Ishikawa (cell line): ENCODE measurements at regions not wholly inside any gene's neighbourhood (a gene's known extent, or its start where the extent isn't known, plus 50 kb on each side); places are given as distances from the start of the nearest gene placed in this dataset.

Experiments
- CEBPB ChIP-seq: IDR thresholded peaks from 2 replicates; pipeline ENCODE4 v1.6.1; 2012
- CREB1 ChIP-seq: IDR thresholded peaks from 2 replicates; pipeline ENCODE4 v1.6.1; 2012; ENCODE audit warnings: low read depth
- EGR1 ChIP-seq: IDR thresholded peaks from 2 replicates; pipeline ENCODE4 v1.6.1; 2012
- EP300 ChIP-seq: IDR thresholded peaks from 2 replicates; pipeline ENCODE4 v1.6.1; 2012; ENCODE audit warnings: borderline replicate concordance
- FOXM1 ChIP-seq: IDR thresholded peaks from 2 replicates; pipeline ENCODE4 v1.6.1; 2012; ENCODE audit warnings: low read depth, borderline replicate concordance
- NFIC ChIP-seq: IDR thresholded peaks from 2 replicates; pipeline ENCODE4 v1.6.1; 2012
- RAD21 ChIP-seq: IDR thresholded peaks from 2 replicates; pipeline ENCODE4 v1.6.1; 2012; ENCODE audit warnings: low read depth
- TAF1 ChIP-seq: IDR thresholded peaks from 2 replicates; pipeline ENCODE4 v1.6.1; 2012; ENCODE audit warnings: low read depth, mild to moderate bottlenecking
- TCF12 ChIP-seq: IDR thresholded peaks from 2 replicates; pipeline ENCODE4 v1.6.1; 2012; ENCODE audit warnings: low read depth
- TEAD4 ChIP-seq: IDR thresholded peaks from 2 replicates; pipeline ENCODE4 v1.6.1; 2012
- YY1 ChIP-seq: IDR thresholded peaks from 2 replicates; pipeline ENCODE4 v1.6.1; 2012; ENCODE audit warnings: low read depth
- ZBTB7A ChIP-seq: IDR thresholded peaks from 2 replicates; pipeline ENCODE4 v1.6.1; 2012; ENCODE audit warnings: low read depth
- TF ChIP-seq, protein P1 (sequence below): IDR thresholded peaks from 2 replicates; pipeline ENCODE4 v1.6.1; 2012; ENCODE audit warnings: low read depth, mild to moderate bottlenecking
- TF ChIP-seq, protein P2 (sequence below): IDR thresholded peaks from 2 replicates; pipeline ENCODE4 v1.6.1; 2012
- TF ChIP-seq, protein P3 (sequence below): IDR thresholded peaks from 2 replicates; pipeline ENCODE4 v1.6.1; 2012

DNA sequence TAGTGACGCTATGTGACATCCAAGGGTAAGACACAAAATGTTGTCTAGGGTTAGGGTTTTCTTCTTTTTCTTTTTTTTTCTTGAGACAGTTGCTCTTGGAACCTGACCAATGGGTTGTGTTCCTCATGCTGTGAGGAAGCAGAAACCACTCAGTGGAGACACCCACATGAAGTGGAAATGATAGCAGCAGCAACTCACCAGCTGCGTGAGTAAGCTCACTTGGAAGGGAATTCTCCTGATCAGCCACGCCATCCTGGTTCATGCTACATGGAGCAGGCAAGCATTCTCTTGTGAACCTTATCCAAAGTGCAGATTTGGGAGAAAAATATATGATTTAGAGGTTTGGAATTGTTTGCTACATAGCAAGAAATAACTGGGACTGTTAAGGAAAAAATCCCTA lies 863.7 kb downstream of the EPHA4 start:
- TF ChIP-seq FOXM1 (no peak), ZBTB7A (no peak), TEAD4 (no peak), EGR1 (no peak), CEBPB (no peak), RAD21 (no peak), NFIC (no peak), TCF12 (no peak)
- TF ChIP-seq, protein P1, sequence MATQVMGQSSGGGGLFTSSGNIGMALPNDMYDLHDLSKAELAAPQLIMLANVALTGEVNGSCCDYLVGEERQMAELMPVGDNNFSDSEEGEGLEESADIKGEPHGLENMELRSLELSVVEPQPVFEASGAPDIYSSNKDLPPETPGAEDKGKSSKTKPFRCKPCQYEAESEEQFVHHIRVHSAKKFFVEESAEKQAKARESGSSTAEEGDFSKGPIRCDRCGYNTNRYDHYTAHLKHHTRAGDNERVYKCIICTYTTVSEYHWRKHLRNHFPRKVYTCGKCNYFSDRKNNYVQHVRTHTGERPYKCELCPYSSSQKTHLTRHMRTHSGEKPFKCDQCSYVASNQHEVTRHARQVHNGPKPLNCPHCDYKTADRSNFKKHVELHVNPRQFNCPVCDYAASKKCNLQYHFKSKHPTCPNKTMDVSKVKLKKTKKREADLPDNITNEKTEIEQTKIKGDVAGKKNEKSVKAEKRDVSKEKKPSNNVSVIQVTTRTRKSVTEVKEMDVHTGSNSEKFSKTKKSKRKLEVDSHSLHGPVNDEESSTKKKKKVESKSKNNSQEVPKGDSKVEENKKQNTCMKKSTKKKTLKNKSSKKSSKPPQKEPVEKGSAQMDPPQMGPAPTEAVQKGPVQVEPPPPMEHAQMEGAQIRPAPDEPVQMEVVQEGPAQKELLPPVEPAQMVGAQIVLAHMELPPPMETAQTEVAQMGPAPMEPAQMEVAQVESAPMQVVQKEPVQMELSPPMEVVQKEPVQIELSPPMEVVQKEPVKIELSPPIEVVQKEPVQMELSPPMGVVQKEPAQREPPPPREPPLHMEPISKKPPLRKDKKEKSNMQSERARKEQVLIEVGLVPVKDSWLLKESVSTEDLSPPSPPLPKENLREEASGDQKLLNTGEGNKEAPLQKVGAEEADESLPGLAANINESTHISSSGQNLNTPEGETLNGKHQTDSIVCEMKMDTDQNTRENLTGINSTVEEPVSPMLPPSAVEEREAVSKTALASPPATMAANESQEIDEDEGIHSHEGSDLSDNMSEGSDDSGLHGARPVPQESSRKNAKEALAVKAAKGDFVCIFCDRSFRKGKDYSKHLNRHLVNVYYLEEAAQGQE, result no peak
- TF ChIP-seq, protein P2, sequence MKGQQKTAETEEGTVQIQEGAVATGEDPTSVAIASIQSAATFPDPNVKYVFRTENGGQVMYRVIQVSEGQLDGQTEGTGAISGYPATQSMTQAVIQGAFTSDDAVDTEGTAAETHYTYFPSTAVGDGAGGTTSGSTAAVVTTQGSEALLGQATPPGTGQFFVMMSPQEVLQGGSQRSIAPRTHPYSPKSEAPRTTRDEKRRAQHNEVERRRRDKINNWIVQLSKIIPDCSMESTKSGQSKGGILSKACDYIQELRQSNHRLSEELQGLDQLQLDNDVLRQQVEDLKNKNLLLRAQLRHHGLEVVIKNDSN, result no peak
- TF ChIP-seq, protein P3, sequence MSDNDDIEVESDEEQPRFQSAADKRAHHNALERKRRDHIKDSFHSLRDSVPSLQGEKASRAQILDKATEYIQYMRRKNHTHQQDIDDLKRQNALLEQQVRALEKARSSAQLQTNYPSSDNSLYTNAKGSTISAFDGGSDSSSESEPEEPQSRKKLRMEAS, result no peak

DNA sequence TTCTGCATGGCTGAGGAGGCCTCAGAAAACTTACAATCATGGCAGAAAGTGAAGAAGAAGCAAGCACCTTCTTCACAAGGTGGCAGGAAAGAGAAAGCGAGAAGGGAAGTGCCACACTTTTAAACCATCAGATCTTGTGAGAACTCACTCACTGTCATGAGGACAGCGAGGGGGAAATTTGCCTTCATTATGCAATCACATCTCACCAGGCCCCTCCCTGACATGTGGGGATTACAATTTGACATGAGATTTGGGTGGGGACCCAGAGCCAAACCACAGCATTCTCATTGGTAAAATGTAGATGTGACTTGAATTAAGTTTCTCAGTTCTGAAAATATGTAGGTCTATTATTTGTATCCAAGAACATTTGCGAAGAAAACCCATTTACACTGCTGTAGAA lies 854.8 kb downstream of the EPHA4 start:
- TF ChIP-seq EP300, result no peak
- TF ChIP-seq, protein P3, result no peak
- no peak for TF ChIP-seq RAD21
- no peak for TF ChIP-seq TAF1
- no peak for TF ChIP-seq ZBTB7A
- no peak for TF ChIP-seq CEBPB

DNA sequence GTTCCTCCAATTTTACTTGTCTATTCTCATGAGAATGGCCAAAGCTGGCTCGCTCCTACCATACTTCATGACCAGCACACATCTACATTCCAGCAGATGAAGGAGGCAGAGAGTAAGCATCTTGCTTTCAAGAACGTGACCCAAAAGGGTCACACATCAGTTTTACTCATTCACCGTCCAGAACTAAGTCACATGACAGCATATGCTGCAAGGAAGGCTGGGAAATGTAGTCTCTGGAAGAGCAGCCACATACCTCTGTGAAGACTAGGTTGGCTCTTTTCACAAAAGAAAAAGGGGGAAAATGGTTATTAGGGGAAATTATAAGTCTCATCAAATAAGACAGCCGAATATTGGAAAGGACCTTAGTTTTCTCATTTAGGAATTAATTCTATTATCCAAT lies 835.3 kb downstream of the EPHA4 start:
- TF ChIP-seq, protein P2, result peak; percentile 92
- TF ChIP-seq, protein P1, result no peak

DNA sequence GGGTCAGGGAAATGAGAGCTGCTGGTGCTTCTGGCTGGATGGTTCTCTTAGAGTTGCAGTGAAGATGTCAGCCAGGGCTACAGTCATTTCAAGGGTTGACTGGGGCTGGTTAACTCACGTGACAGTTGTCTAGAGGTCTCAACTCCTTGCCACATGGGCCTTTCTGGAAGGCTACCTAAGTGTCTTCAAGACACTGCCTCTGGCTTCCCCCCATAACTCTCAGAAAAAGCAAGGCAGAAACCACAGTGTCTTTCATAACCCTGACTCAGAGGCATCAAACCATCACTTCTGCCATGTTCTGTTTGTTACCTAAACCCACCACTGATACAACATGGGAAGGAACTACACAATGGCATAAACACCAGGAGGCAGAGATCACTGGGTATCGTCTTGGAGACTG lies 828.9 kb downstream of the EPHA4 start:
- TF ChIP-seq, protein P2, result no peak

DNA sequence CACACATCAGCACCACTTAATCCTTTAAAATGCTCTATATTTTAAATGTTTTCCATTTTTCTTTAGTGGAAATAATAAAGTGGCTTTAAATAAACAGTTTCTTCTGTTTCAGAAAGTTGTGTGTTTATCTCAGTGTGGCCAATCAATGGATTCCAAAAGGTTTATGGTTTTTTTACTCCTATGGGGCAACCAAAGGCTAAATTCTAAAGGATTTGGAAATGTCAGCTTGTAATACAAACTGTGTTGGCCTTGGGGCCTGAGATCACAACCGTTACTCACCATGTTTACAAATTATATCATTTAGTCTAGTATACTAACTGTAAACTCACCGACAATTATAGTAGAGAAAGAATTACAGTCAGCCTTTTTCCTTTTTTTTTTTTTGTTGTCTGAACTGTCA lies 827.2 kb downstream of the EPHA4 start:
- TF ChIP-seq CREB1, result no peak
- no peak for TF ChIP-seq FOXM1
- no peak for TF ChIP-seq TCF12
- TF ChIP-seq, protein P3, result no peak
- no peak for TF ChIP-seq TEAD4
- TF ChIP-seq YY1, result no peak
- no peak for TF ChIP-seq ZBTB7A
- TF ChIP-seq CEBPB, result no peak
- no peak for TF ChIP-seq EGR1
- TF ChIP-seq, protein P1, result no peak
- no peak for TF ChIP-seq TAF1
- no peak for TF ChIP-seq RAD21
- TF ChIP-seq, protein P2, result no peak
